H9 (cell line): ENCODE measurements at regions not wholly inside any gene's neighbourhood (a gene's known extent, or its start where the extent isn't known, plus 50 kb on each side); places are given as distances from the start of the nearest gene placed in this dataset.

Experiments
- DNase-seq: peaks from one replicate; pipeline ENCODE4 v3.0.0-alpha.2; 2017
- H2AFZ ChIP-seq: one replicate; pipeline ENCODE4 v1.6.1; 2013; ENCODE audit warnings: mild to moderate bottlenecking, low read length, control low read depth, moderate library complexity
- H2AK5ac ChIP-seq: 2 replicates; pipeline ENCODE4 v1.6.1; 2013; ENCODE audit warnings: low read length, control low read depth, mixed read lengths; ENCODE audit not compliant: insufficient read length
- H2BK120ac ChIP-seq: one replicate; pipeline ENCODE4 v1.6.1; 2013; ENCODE audit warnings: low read depth, mild to moderate bottlenecking, low read length, control low read depth, inconsistent platforms; ENCODE audit not compliant: poor library complexity, severe bottlenecking
- H2BK12ac ChIP-seq: 2 replicates; pipeline ENCODE4 v1.6.1; 2013; ENCODE audit warnings: low read length, control low read depth, mixed read lengths, low read depth; ENCODE audit not compliant: insufficient read length
- H2BK15ac ChIP-seq: 2 replicates; pipeline ENCODE4 v1.6.1; 2013; ENCODE audit warnings: low read depth, low read length, control low read depth
- H2BK20ac ChIP-seq: one replicate; pipeline ENCODE4 v1.6.1; 2013; ENCODE audit warnings: low read depth, mild to moderate bottlenecking, low read length, control low read depth, inconsistent platforms; ENCODE audit not compliant: poor library complexity, severe bottlenecking
- H2BK5ac ChIP-seq: 2 replicates; pipeline ENCODE4 v1.6.1; 2013; ENCODE audit warnings: low read length, control low read depth, mixed read lengths; ENCODE audit not compliant: insufficient read length
- H3K14ac ChIP-seq: 2 replicates; pipeline ENCODE4 v1.6.1; 2013; ENCODE audit warnings: low read length, control low read depth; ENCODE audit not compliant: insufficient read depth
- H3K18ac ChIP-seq: 2 replicates; pipeline ENCODE4 v1.6.1; 2013; ENCODE audit warnings: low read depth, mild to moderate bottlenecking, mixed read lengths, low read length, control low read depth; ENCODE audit not compliant: insufficient read length
- H3K23ac ChIP-seq: 2 replicates; pipeline ENCODE4 v1.6.1; 2013; ENCODE audit warnings: low read length, control low read depth, mixed read lengths, low read depth; ENCODE audit not compliant: insufficient read length
- H3K23me2 ChIP-seq: 2 replicates; pipeline ENCODE4 v1.6.1; 2013; ENCODE audit warnings: low read depth, mild to moderate bottlenecking, mixed read lengths, low read length, control low read depth; ENCODE audit not compliant: insufficient read length, poor library complexity, severe bottlenecking
- H3K27ac ChIP-seq: 2 replicates; pipeline ENCODE4 v1.5.1; 2013; ENCODE audit warnings: low read length, control low read depth, mixed read lengths, low read depth; ENCODE audit not compliant: insufficient read length
- H3K27me3 ChIP-seq: 2 replicates; pipeline ENCODE4 v1.6.1; 2013; ENCODE audit warnings: low read length, control low read depth, inconsistent platforms; ENCODE audit not compliant: insufficient read depth
- H3K4ac ChIP-seq: 2 replicates; pipeline ENCODE4 v1.6.1; 2013; ENCODE audit warnings: low read depth, mild to moderate bottlenecking, control low read depth, inconsistent platforms, low read length, moderate library complexity
- H3K4me1 ChIP-seq: 2 replicates; pipeline ENCODE4 v1.6.1; 2013; ENCODE audit warnings: low read length, control low read depth, inconsistent platforms; ENCODE audit not compliant: insufficient read depth
- H3K4me2 ChIP-seq: 2 replicates; pipeline ENCODE4 v1.6.1; 2013; ENCODE audit warnings: low read length, control low read depth, mixed read lengths; ENCODE audit not compliant: insufficient read length, insufficient read depth
- H3K56ac ChIP-seq: 2 replicates; pipeline ENCODE4 v1.6.1; 2013; ENCODE audit warnings: low read depth, mild to moderate bottlenecking, mixed read lengths, low read length, control low read depth; ENCODE audit not compliant: insufficient read length
- H3K79me1 ChIP-seq: 2 replicates; pipeline ENCODE4 v1.6.1; 2013; ENCODE audit warnings: low read depth, mild to moderate bottlenecking, moderate library complexity, low read length, control low read depth, inconsistent platforms; ENCODE audit not compliant: insufficient read depth, poor library complexity, severe bottlenecking
- H3K79me2 ChIP-seq: 2 replicates; pipeline ENCODE4 v1.6.1; 2013; ENCODE audit warnings: low read length, control low read depth, inconsistent platforms; ENCODE audit not compliant: insufficient read depth
- H3K9ac ChIP-seq: 2 replicates; pipeline ENCODE4 v1.6.1; 2013; ENCODE audit warnings: low read length, control low read depth, mixed read lengths; ENCODE audit not compliant: insufficient read length; ENCODE audit errors: extremely low read depth
- H3K9me3 ChIP-seq: one replicate; pipeline ENCODE4 v1.6.1; 2013; ENCODE audit warnings: low read depth, low read length, inconsistent platforms; ENCODE audit not compliant: control insufficient read depth
- H3T11ph ChIP-seq: one replicate; pipeline ENCODE4 v1.6.1; 2013; ENCODE audit warnings: mild to moderate bottlenecking, low read length, control low read depth, inconsistent platforms
- H4K20me1 ChIP-seq: one replicate; pipeline ENCODE4 v1.6.1; 2013; ENCODE audit not compliant: control insufficient read depth, insufficient read length, insufficient read depth
- H4K5ac ChIP-seq: 2 replicates; pipeline ENCODE4 v1.6.1; 2013; ENCODE audit warnings: low read depth, mild to moderate bottlenecking, mixed read lengths, low read length, control low read depth; ENCODE audit not compliant: insufficient read length
- H4K8ac ChIP-seq: replicated peaks from 2 replicates; pipeline ENCODE4 v1.6.1; 2013; ENCODE audit warnings: low read length, control low read depth, mixed read lengths, low read depth; ENCODE audit not compliant: insufficient read length
- H4K91ac ChIP-seq: 2 replicates; pipeline ENCODE4 v1.6.1; 2013; ENCODE audit warnings: low read depth, mild to moderate bottlenecking, moderate library complexity, mixed read lengths, low read length, control low read depth; ENCODE audit not compliant: insufficient read length
- H3K27ac Mint-ChIP-seq, 3 experiments: 2 replicates in 2 of 3; 3 replicates in 1 of 3; pipeline ENCODE4 v1.8.0; 2020 to 2021; ENCODE audit warnings: mixed read lengths in 3 of 3, mild to moderate bottlenecking in 1 of 3, moderate library complexity in 1 of 3
- H3K27me3 Mint-ChIP-seq: 2 replicates; pipeline ENCODE4 v1.8.0; 2021; ENCODE audit warnings: low read depth, mild to moderate bottlenecking, moderate library complexity, mixed read lengths
- H3K36me3 Mint-ChIP-seq, 3 experiments: 2 replicates in 2 of 3; 3 replicates in 1 of 3; pipeline ENCODE4 v1.8.0; 2020 to 2021; ENCODE audit warnings: low read depth in 3 of 3, mixed read lengths in 3 of 3; ENCODE audit not compliant: insufficient read depth in 1 of 3
- H3K4me1 Mint-ChIP-seq, 2 experiments: 2 replicates each; pipeline ENCODE4 v1.8.0; 2020; ENCODE audit warnings: mixed read lengths in 2 of 2
- H3K4me3 Mint-ChIP-seq, 2 experiments: 2 replicates in 1 of 2; 3 replicates in 1 of 2; pipeline ENCODE4 v1.8.0; 2020 to 2021; ENCODE audit warnings: mild to moderate bottlenecking in 2 of 2, mixed read lengths in 2 of 2, moderate library complexity in 1 of 2
- H3K9me3 Mint-ChIP-seq, 2 experiments: 2 replicates in 1 of 2; 3 replicates in 1 of 2; pipeline ENCODE4 v1.8.0; 2020; ENCODE audit warnings: mild to moderate bottlenecking in 2 of 2, mixed read lengths in 2 of 2, moderate library complexity in 1 of 2
- CTCF ChIP-seq: fragments of 200-600 bp; sonication (generic); conservative IDR thresholded peaks from 3 replicates; pipeline ENCODE4 v1.8.0; 2021; ENCODE audit warnings: antibody characterized with exemption, mild to moderate bottlenecking

GRCh38 chr19:31534231-31534630 is 185.0 kb upstream of the TSHZ3 start:
- Mint-ChIP-seq H3K4me3 (no peak overlapping the region), H3K36me3 (peaks cover 6 to 8% (median 6%) of the 10 kb centered on the region in 3 experiments; a peak in 6 of 7 replicates)
- H2AK5ac ChIP-seq = no peak overlapping the region

More at GRCh38 chr19:31534231-31534630, 185.0 kb upstream of the TSHZ3 start:
- no peak overlapping the region for H3K27ac ChIP-seq
- no peak overlapping the region for H2BK5ac ChIP-seq
- no peak overlapping the region for H3K4ac ChIP-seq
- no peaks in the 10 kb centered on the region for H3K4me1 ChIP-seq
- H3K56ac ChIP-seq = no peak overlapping the region
- no peaks in the 10 kb centered on the region for H3K23me2 ChIP-seq
- H2BK15ac ChIP-seq = no peak overlapping the region
- H3K4me2 ChIP-seq = no peak overlapping the region
- no peak for TF ChIP-seq CTCF
- H3K9me3 Mint-ChIP-seq = peaks cover 7 to 10% of the 10 kb centered on the region in 2 experiments
- no peak overlapping the region for H3K18ac ChIP-seq
- H3K27me3 Mint-ChIP-seq = no peaks in the 10 kb centered on the region
- no peak overlapping the region for H2BK20ac ChIP-seq
- H3K9ac ChIP-seq = no peak overlapping the region
- H4K20me1 ChIP-seq = no peaks in the 10 kb centered on the region
- no peak overlapping the region for H3K14ac ChIP-seq
- no peak for DNase-seq
- H3K4me1 Mint-ChIP-seq = peaks cover 8 to 14% of the 10 kb centered on the region in 2 experiments
- no peak overlapping the region for H4K5ac ChIP-seq
- H2BK120ac ChIP-seq = no peak overlapping the region
- H4K8ac ChIP-seq = no peak overlapping the region
- no peak overlapping the region for H4K91ac ChIP-seq
- no peak overlapping the region for H3K23ac ChIP-seq
- H3K79me2 ChIP-seq = no peaks in the 10 kb centered on the region
- no peak overlapping the region for H2BK12ac ChIP-seq
- no peak overlapping the region for H3T11ph ChIP-seq
- H3K9me3 ChIP-seq = no peaks in the 10 kb centered on the region
- H3K27me3 ChIP-seq = no peaks in the 10 kb centered on the region
- no peak overlapping the region for H2AFZ ChIP-seq
- H3K79me1 ChIP-seq = no peaks in the 10 kb centered on the region
- H3K27ac Mint-ChIP-seq = 0 out of 7 replicates have a peak overlapping the region, but pooled peaks of 1 of the 3 experiments have one; percentile 50
